Gastroesophageal sphincter (tissue), 3 donors: ENCODE measurements at regions not wholly inside any gene's neighbourhood (a gene's known extent, or its start where the extent isn't known, plus 50 kb on each side); places are given as distances from the start of the nearest gene placed in this dataset.

Experiments
- CTCF ChIP-seq, 4 experiments: fragments of 200-600 bp in 2 of 4; fragments of 450-650 bp in 2 of 4; sonication (generic) in 1 of 4; IDR thresholded peaks; one replicate each; pipeline ENCODE4 v1.5.1; 2017 to 2019; ENCODE audit warnings: antibody characterized with exemption in 4 of 4, mild to moderate bottlenecking in 2 of 4, moderate library complexity in 2 of 4
- POLR2A ChIP-seq, 2 donors: fragments of 450-650 bp; IDR thresholded peaks; one replicate each; pipeline ENCODE4 v1.6.1; 2017; ENCODE audit warnings: antibody characterized with exemption in 2 of 2, mild to moderate bottlenecking in 2 of 2, moderate library complexity in 1 of 2

- no peak for TF ChIP-seq CTCF (IDR thresholded peaks at IDR 0.05)
- TF ChIP-seq POLR2A (IDR thresholded peaks at IDR 0.05) = no peak
Observed at GRCh38 chr3:34001990-34002389, 203.6 kb downstream of the PDCD6IP start.
